ENCODE measurements at regions not wholly inside any gene's neighbourhood (a gene's known extent, or its start where the extent isn't known, plus 50 kb on each side); places are given as distances from the start of the nearest gene placed in this dataset.
"Not testable (repeated sequence)": the region's sequence is repeated elsewhere in the genome, so short reads cannot be mapped to it uniquely, and the experiment has no call there.

GRCh38 chr1:4215391-4215790 lies 315.3 kb upstream of the C1orf174 start:
- DNase-seq (ENCODE audit: low read depth in 2 of 2) = no peak

DNA sequence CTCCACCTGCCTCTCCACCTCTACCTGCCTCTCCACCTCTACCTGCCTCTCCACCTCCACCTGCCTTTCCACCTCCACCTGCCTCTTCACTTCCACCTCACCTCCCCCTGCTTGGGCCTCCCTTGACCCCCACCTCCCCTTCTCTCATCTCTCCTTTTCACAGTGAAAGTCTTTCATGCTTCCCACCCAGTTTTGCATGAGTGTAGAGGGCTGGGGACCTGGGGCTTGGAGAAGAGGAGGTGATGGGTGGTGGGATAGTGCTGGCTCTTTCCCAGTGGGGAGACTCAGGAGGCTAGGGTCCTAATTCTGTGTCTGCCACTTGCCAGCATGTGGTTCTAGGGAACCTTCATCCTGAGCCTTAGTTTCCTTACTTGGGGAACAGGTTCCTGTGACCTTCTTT lies 316.2 kb upstream of the C1orf174 start:
- no peak for DNase-seq (ENCODE audit: low read depth in 2 of 2)

DNA sequence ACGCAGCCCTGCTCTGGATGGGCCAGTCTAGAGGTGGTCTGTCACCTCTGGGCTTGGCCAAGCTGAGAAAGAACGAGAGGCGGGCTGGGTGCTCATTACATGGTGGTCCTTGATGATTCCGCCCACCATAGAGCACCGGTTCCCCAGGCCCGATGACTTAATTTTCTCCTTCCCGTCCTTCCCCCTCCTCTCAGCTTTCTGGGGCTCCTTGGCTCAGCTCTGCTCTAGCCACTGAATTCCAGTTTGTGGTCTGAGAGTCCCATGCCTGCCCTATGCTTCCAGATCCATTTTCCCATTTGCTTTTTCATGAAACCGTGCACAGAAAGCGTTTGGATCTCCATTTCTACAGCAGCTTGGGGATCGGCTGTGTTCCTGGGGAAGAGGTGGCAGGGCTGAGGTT lies 318.5 kb upstream of the C1orf174 start:
- DNase-seq (ENCODE audit: low read depth in 2 of 2) = no peak

- no peak for DNase-seq (ENCODE audit: low read depth in 2 of 2)
Measured at GRCh38 chr1:4219111-4219510, 319.0 kb upstream of the C1orf174 start.

DNA sequence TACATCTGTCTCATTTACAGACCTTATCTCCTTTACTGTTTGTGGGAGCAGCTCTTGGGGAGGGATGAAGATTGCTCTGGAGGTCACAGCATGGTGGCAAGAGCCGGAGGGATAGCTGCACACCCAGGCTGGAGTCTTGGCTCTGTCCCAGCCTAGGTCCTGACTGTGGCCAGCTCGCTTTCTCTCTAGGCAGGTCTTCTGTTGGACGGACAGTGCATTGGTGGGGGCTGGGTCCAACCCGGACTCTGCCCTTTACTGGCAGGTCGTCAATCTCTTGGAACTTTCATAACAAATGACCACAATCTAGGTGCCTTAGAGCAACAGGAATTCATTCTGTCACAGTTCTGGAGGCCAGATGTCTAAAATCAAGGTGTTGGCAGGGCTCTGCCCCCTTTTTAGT lies 319.8 kb upstream of the C1orf174 start:
- DNase-seq (ENCODE audit: low read depth in 2 of 2) = no peak

GRCh38 chr1:4220362-4220761 lies 320.3 kb upstream of the C1orf174 start:
- no peak for DNase-seq (ENCODE audit: low read depth in 2 of 2)

GRCh38 chr1:4221107-4221506 lies 321.0 kb upstream of the C1orf174 start:
- DNase-seq (ENCODE audit: low read depth in 2 of 2) = no peak

- DNase-seq (ENCODE audit: low read depth in 2 of 2) = no peak
Measured at GRCh38 chr1:4224684-4225467, 324.8 kb upstream of the C1orf174 start.

DNA sequence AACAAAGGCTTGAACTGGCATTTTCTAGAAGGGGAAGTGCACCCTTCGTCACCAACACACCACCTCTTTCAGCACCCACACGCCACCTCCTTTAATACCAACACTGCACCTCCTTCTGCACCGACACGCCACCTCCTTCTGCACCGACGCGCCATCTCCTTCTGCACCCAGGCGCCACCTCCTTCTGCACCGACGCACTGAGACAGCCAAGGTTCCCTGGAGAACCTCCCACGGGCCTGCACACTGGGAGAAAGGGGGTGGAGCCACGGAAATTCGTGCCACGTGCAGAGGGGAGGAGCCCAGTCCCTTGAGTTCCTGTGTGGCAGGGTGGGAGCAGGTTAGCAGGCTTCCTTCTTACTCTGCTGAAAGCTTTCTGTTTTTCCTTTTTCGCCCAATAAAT lies 327.9 kb upstream of the C1orf174 start:
- no peak for DNase-seq (ENCODE audit: low read depth in 2 of 2)

- DNase-seq (ENCODE audit: low read depth in 2 of 2) = no peak
Measured at GRCh38 chr1:4253935-4254334, 353.9 kb upstream of the C1orf174 start.

- DNase-seq (ENCODE audit: low read depth in 2 of 2) = no peak
Measured at GRCh38 chr1:4256351-4256750, 356.3 kb upstream of the C1orf174 start.

- not testable (repeated sequence) for DNase-seq (ENCODE audit: low read depth in 2 of 2)
Measured at GRCh38 chr1:4258146-4258777, 358.2 kb upstream of the C1orf174 start.

- DNase-seq (ENCODE audit: low read depth in 2 of 2) = no peak
Measured at GRCh38 chr1:4261327-4261726, 361.3 kb upstream of the C1orf174 start.

- DNase-seq (ENCODE audit: low read depth in 2 of 2) = no peak
Measured at GRCh38 chr1:4262665-4263064, 362.6 kb upstream of the C1orf174 start.

GRCh38 chr1:4263699-4264098 lies 363.6 kb upstream of the C1orf174 start:
- no peak for DNase-seq (ENCODE audit: low read depth in 2 of 2)

GRCh38 chr1:4265836-4266235 lies 365.8 kb upstream of the C1orf174 start:
- DNase-seq (ENCODE audit: low read depth in 2 of 2) = no peak

DNA sequence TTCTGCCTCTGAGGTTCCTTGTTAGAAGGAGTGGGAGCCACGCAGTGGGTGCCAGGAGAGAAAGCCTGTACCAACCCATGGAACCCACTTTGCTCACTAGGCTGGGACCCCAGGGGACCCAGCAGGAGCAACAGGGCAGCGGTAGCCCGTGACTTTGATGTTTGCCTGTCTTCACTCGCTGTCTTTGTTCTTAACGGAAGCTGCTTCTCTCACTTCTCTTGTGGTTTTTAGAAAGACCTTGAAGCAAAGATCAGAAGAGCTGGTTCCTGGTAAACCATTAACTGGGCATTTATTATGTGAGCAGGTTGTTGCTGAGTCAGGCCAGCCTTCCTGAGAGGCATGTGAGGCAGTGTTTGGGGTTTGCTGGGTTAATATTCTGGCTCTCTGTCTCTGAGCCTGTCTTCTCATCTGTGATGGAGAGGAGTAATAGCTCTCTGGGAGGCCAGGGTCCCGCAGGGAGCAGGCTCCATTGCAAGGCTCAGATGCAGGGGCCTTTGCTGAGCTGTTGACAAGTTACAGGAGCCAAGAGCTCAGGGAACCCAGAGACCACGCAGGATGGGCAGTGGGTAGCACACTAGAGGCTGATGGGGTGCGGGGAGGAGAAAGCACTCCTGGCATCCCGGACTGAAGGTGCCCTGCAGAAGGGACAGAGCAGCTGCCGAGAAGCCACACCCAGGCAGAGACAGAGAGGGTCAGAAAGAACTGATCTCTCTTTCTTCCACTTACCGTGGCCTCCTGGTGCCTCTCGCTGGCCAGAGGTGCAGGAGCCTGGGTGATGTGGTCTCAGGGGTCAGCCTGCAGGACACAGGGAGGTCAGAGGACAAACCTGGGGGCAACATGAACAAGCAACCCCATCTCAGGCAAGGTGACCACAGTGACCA lies 367.5 kb upstream of the C1orf174 start:
- no peak for DNase-seq (ENCODE audit: low read depth in 2 of 2)

DNA sequence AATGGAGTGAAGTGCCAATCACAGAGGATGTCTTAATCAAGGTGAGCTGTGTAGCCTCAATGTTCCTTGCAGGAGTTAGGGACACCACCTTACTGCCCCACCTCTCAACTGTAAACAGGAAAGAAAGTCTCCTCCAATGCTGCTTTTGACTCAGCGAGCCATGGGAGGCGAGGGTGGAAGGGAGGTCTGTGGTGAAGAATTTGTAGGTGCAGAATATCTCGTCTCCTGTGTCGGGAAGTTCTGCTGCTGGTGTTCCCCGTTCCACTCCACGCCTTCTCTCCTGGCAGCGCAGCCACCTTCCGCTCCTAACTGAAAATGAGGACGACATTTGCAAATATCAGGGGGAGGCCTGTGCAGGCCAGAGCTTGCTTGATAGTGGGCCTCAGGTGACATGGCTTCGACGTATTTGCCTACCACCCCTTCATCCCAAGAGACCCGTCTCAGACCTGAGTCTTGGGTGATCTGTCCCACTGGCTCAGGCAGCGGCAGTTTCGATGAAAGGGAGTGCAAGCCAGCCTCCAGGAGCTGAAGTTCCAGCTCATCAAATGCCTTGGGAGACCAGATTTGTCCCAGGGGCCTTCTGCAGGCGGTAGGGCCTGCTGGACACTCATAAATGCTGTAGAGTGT lies 368.3 kb upstream of the C1orf174 start:
- no peak for DNase-seq (ENCODE audit: low read depth in 2 of 2)

GRCh38 chr1:4268889-4269284 lies 368.8 kb upstream of the C1orf174 start:
- DNase-seq (ENCODE audit: low read depth in 2 of 2) = no peak

DNA sequence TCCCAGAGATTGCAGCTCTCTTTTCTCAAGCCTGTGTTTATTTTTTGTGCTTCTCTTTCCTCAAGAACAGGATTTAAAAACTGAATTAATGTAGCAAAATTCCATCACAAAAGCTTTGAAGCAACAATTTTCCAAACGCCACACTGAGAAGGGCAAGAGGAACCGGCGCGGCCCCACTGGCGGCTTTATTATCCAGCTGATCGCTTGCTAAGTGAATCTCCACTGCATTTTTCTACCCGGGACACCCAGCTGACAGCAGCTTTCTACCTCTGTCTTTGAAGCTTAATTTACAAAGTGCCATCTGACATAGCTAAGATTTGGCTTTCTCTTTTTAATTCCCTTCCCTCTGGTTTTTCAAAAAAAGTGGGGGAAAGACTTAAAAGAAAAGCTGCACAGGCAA lies 369.3 kb upstream of the C1orf174 start:
- DNase-seq (ENCODE audit: low read depth in 2 of 2) = no peak

- DNase-seq (ENCODE audit: low read depth in 2 of 2) = no peak
Measured at GRCh38 chr1:4269952-4270570, 370.0 kb upstream of the C1orf174 start.

Data from fibroblast of skin of left biceps (primary cell).